Heart left ventricle (tissue), 13 donors: ENCODE measurements at regions not wholly inside any gene's neighbourhood (a gene's known extent, or its start where the extent isn't known, plus 50 kb on each side); places are given as distances from the start of the nearest gene placed in this dataset.

Experiments
- POLR2A ChIP-seq, 2 donors: fragments of 450-650 bp; IDR thresholded peaks; one replicate each; pipeline ENCODE4 v1.6.1; 2017; ENCODE audit warnings: antibody characterized with exemption in 2 of 2, mild to moderate bottlenecking in 2 of 2, moderate library complexity in 2 of 2
- TF ChIP-seq, protein P1 (sequence below), 12 donors: fragments of 200-600 bp; sonication (generic) in 4 of 12; IDR thresholded peaks; one replicate each; pipeline versions ENCODE4 v1.5.0 to v1.8.0; 2018 to 2022; ENCODE audit warnings: antibody characterized with exemption in 12 of 12, mild to moderate bottlenecking in 5 of 12
- donor health status: ischemic (EF 13 %, LVEDD 7.1; RV severe dilation, severe dysfunction).
- donor health status: DM: no; HTN: yes; CAD: no.
- donor health status: DM: no; HTN: no; CAD: no.
- donor health status: ischemic (EF 25% LVEDD 6.9; RV normal size, moderate dysfunction).
- donor health status: ischemic (EF 25% LVEDD 5.7; RV mildly dilated, moderate dysfunction).
- donor health status: ischemic (EF 35%, LVEDD 5.7; RV mildly dilated, moderate dysfunction).
- donor health status: nonischemic (EF 11% LVEDD 7.7; RV severe dilation, severe dysfunction).
- donor health status: DM: yes; HTN: yes; CAD: no.
- donor health status: PGD.
- donor health status: ischemic (EF 29% LVEDD 5.4; RV normal size, mild dysfunction).
- donor health status: nonischemic (EF 23%, LVEDD 6.1; RV moderate dilation, normal function).

DNA sequence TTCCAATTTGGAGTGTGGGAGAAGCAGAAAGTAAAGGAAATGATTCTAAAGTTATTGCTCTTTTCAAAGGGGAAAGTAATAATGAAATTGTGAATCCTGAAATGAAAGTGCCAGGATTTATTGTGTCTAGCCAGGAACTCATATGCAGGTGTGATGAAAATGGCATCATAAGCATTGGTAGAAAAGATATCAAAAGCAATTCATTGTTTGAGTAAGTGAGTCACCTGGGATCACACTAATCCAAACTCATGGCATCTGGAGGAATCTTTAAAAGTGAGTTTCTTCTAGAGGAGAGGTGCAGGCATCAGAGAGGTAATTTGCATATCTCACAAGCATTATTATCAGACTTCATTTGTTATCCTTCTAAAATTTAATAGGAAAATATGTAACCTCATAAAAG lies 84.7 kb downstream of the LARP7 start:
- TF ChIP-seq, protein P1, sequence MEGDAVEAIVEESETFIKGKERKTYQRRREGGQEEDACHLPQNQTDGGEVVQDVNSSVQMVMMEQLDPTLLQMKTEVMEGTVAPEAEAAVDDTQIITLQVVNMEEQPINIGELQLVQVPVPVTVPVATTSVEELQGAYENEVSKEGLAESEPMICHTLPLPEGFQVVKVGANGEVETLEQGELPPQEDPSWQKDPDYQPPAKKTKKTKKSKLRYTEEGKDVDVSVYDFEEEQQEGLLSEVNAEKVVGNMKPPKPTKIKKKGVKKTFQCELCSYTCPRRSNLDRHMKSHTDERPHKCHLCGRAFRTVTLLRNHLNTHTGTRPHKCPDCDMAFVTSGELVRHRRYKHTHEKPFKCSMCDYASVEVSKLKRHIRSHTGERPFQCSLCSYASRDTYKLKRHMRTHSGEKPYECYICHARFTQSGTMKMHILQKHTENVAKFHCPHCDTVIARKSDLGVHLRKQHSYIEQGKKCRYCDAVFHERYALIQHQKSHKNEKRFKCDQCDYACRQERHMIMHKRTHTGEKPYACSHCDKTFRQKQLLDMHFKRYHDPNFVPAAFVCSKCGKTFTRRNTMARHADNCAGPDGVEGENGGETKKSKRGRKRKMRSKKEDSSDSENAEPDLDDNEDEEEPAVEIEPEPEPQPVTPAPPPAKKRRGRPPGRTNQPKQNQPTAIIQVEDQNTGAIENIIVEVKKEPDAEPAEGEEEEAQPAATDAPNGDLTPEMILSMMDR (IDR thresholded peaks at IDR 0.05), result no peak
- no peak for TF ChIP-seq POLR2A (IDR thresholded peaks at IDR 0.05)
